GM19043 (cell line): ENCODE measurements at regions not wholly inside any gene's neighbourhood (a gene's known extent, or its start where the extent isn't known, plus 50 kb on each side); places are given as distances from the start of the nearest gene placed in this dataset.
"Not testable (repeated sequence)": the region's sequence is repeated elsewhere in the genome, so short reads cannot be mapped to it uniquely, and the experiment has no call there.

Experiments used
- ATAC-seq: cut with Tn5 transposase; IDR thresholded peaks from one replicate; pipeline ENCODE4 v1.9.1; 2021; ENCODE audit warnings: low read depth; ENCODE audit not compliant: unreplicated experiment

DNA sequence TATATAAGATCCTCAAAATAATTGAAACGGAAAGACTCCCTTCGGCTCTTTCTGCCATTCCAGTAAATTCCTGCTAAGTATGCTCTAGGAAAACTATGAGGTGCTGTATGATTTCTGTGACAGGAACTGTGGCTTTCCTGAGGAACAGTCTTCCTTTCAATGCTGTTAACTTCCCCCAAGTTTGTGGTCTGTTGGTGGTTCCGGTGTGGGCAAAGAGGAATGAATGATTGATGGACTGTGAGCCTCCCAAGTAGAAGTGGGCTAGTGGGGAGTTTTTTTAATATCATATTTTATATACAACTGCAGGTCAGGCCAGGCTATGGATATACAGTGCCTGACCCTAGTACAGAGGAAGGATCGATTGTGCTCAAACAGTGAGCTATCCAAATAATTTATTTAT is 560.7 kb upstream of the RBFOX1 start:
- no peak for ATAC-seq

DNA sequence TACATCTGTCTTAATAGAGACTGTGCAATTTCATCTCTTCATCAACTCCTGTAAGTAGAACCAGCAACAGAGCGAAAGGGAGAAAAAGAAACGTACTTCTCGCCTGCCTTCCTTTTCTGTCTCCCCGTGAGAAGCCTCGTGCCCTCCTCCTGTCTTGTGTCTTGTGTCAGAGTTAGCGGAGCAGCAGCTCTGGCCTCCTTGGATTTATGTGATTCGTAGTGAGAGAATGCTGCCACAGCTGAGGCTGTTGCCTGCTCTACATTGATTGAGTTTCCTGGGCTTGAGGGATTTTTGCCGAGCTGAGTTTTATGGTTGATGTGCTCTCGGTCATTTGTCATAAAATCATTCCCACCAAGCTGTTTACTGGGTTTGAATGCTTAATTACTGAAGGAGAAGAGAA is 579.1 kb upstream of the RBFOX1 start:
- ATAC-seq = no peak

DNA sequence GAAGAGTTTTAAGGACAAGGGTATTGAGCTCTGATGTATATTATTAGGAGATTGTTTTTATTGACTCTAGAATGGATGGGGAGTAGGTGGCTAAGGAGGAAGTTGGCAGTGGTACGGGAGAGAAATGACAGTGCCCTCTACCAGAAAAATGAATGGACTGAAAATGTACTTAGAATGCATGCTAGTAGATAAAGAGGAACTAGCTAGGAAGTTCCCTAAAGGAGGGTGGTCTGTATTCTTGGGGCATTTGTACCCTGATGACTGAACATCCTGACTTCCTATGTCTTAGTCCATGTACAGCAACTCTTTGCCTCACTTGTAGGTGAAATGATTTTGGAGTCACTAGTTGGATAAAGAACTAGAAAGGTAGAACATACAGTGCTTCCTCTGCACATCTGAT is 581.5 kb upstream of the RBFOX1 start:
- no peak for ATAC-seq

DNA sequence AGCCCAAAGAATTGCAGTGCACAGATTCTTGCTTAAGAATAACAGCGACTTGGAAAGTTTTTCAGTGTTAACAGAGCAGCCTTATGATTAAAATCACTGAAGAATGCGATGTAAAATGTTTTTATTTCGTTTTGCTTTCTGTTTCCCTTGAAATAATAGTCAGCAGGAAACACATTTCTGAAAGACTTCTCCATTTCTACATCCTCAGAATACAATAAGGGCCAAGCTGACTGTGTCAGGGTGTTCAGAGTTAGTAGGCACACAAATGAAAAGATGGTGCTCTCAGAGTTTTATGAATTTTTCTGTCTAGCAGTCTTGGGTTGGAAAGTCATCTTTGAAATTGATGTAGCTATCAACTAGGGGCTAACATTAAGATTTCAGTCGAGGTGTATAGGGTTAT is 582.9 kb upstream of the RBFOX1 start:
- ATAC-seq = no peak

DNA sequence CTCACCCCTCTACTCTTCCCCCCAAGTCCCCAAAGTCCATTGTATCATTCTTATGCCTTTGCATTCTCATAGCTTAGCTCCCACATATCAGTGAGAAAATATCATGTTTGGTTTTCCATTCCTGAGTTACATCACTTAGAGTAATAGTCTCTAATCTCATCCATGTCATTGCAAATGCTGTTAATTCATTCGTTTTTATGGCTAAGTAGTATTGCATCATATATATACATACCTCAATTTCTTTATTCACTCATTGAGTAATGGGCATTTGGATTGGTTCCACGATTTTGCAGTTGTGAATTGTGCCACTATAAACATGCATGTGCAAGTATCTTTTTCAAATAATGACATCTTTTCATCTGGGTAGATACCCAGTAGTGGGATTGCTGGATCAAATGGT is 596.3 kb upstream of the RBFOX1 start:
- not testable (repeated sequence) for ATAC-seq

DNA sequence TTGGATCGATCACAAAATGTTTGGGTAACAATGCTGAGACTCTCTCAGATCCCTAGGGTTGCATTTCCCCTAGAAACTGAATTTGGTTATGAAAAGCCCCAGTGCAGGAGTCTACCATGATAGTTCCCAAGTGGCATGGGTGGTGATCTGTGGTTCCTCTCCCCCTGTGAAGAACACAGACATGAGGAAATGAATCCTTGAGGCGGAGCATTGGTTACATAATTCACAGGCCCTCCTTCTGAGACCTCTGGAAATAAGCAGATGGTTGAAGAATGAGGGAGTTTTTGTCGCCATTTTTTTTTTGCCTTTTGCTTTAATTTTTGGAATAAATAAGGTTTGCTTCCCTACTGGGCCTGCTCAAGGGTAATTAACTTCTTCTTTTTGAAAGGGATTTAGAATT is 597.0 kb upstream of the RBFOX1 start:
- ATAC-seq = no peak

DNA sequence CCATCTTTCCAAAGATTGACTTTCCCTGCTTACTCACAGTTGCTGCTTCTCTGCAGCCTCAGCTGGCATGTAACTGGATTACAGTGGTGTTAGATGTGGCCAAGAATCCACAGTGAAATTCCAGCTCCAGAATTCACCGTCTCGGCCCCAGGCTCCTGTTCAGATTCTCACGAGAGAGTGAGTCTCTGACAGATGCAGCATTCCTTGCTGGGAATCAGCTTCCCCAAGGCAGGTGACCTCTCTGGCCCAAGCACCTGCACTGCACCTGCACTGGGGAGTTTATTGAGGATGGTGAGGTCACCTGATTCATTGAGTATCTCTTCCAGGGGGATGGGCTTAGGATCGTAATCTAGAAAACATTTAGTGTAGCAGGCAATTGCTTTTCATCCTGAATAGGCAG is 600.5 kb upstream of the RBFOX1 start:
- ATAC-seq = no peak

DNA sequence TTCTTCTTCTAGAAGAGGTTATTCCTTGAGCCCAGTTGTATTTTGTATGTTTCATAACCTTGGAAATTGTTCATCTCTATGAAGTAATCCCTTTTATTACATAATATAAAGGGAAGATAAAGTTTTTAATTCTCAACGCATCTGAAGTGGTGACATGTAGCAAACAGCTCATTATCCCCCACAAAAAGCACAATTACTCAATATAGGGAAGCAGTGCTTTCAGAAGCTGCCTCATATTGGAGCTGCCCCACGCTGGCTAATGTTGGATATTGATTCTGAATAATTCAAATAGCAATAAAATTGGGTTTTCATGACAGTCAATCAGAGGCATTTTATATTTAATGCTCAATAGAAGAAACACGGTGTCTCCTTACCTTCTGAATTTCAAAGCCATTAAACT is 604.3 kb upstream of the RBFOX1 start:
- ATAC-seq = no peak

DNA sequence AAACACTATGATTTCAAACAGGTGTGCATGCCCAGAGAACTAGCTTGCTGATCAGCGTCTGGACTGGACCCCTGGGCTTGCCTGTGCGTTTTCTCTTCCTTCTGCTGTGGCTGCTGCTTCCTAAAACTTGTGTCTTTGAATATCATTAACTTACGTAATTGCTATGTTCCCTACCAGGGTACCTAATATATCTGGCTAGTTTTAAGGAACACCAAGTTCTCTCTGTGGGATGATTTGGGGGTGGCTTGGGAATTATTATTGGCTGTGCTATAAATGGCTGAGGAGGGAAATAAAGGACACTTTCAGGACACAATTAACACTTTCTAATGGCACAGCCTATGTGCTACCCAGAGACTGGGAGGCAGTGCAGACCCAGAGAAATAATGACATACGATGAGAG is 606.0 kb upstream of the RBFOX1 start:
- no peak for ATAC-seq

DNA sequence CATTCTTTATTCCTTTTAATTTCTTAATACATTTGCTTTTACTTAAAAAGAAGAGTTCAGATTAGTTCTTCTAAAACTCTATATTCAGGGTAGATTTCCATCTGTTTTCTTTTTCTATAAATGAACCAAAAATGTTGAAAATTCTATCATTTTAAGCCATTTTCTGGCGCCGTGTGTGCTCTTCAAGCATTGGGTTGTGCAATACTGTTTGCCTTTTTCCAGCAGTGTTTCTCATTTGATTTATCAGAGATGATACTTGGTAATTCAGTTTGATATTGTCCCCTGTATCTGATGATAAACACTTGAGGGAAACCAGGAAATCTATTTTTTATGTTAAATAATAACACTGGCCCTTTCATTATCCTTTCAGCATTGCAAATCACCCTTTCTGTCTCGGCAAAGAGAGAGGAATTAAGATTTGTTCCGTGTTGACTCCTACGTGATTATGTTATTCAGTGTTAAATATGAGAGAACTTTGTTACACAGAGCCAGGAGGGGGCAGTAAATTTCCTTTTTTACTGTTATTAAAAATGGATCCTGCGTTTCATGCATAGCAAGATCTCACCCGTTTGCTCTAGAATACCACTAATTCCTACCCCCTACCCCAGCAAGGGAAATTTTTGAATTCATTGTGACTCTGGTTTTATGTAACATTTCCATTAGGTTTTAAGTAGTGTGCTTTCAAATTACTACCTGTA is 606.9 kb upstream of the RBFOX1 start:
- ATAC-seq = no peak

DNA sequence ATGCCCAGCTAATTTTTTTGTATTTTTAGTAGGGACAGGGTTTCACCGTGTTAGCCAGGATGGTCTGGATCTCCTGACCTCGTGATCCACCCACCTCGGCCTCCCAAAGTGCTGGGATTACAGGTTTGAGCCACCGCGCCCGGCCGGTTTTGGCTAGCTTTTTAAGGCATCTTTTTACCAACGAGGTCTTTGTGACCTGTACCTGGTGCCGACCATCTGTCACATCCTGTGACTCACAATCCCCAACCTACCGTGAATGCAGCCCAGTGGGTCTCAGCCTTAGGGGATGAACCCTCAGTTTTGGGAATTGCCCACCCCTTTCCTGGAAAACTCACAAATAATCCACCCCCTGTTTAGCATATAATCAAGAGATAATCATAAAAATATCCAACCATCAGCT is 607.4 kb upstream of the RBFOX1 start:
- not testable (repeated sequence) for ATAC-seq

DNA sequence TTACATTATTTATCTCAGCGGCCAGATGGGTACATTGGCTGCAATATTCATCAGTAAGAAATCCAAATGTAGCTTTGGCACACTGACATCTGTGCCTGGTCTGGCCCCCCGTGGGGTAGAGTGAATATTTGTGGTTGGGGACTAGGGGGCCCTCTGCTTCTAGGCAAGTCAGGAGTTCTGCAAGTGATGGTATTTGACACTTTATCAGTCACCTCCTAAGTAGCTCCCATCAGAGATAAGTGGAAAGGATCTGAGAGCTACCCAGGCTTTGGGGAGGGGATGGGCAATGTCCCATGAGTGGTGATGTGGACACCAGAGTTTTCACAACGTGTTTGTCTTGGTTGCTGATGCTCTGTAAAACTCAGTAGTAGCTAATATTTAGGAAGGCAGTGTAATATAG is 609.9 kb upstream of the RBFOX1 start:
- no peak for ATAC-seq

DNA sequence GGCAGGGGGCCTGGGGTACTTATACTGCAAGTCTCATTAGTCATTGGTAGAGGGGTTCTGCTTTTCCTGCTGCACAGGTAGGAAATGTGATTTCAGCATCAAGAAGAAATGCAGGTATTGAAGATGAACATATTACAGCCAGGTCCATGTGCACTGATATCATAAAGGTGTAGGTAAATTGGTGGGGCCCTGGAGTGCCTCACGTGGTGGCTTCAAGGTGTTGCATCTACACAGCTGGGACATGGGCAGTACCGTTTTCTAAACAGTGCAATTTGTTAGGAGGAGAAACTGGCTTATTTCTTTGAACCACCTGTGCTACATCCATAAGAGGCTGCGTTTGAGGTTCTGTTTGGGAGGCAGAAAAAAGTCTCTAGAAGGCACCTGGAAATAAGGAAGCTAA is 618.1 kb upstream of the RBFOX1 start:
- ATAC-seq = no peak

DNA sequence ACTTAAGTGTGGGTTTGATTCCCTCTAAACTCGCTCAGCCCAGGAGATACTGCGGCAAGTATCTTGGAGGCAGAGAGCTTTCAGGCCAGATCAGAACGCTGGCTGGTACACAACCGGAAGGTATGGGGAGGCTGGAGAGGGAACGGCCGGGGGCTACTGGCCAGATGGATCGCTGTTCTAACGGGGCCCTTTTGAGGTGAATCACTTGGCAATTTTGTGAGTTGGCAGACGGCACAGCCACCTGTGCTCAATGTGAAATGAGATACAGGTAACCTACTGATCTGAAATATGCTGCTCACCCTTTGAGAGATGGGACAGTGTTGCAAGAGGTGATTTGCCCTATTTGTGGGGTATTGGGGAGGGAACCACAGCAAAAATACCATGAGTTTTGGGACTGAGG is 622.9 kb upstream of the RBFOX1 start:
- no peak for ATAC-seq

DNA sequence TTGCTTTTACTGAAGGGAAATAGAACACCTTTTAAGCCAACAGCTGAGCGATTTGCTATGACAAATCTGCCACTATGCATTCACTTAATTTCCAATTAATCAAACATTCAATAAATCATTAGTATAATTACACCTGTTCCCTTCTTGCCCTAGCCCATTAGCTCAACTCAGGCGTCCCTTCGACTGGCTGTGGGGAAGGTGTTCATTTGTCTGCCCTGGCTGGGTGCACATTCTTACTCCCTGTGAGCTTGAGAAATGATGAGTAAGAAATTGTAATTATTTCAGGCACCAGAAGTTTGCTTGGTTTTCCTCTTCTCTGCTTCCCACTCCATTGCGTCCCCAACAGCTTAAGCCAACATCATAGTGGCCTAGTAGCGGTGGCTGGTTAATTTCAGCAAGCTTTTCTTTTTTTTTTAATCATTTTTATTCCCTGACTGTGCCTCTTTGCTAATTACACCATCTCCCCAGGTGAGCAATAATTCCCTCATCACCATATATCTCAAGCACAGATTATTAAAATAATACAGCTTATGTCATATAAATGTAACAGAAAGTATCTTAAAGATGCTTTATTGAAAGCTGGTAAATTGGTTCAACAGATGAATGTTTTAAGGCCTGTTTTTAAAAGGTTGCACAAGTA is 623.9 kb upstream of the RBFOX1 start:
- ATAC-seq = no peak

DNA sequence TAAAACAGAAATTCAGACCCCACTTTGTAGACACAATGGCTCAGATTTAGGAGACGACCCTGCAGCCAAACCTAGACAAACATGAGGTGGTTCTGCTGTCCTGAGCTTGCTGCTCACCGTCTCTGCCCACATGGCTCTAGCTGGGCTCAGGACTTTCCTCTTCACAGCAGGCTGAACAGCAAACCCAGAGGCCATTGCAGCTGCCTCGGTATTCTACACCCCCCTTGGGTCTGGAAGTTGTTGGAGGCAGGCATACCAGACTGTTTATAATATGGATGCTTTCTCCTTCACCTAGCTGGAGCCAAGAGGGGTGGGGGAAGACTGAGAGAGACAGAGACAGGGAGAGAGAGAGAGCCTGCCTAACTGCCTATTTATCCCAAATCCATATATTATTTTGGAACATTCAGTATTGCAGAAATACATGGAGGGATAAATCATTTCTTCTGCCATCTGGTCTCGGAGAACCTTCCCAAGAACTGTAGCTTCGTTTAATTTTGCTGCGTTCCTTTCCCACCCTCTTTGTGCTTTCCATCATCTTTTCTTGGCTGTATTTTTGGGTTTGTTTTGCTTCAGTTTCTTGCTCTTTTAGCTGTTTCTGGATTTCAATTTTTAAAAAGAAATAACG is 628.2 kb upstream of the RBFOX1 start:
- no peak for ATAC-seq

DNA sequence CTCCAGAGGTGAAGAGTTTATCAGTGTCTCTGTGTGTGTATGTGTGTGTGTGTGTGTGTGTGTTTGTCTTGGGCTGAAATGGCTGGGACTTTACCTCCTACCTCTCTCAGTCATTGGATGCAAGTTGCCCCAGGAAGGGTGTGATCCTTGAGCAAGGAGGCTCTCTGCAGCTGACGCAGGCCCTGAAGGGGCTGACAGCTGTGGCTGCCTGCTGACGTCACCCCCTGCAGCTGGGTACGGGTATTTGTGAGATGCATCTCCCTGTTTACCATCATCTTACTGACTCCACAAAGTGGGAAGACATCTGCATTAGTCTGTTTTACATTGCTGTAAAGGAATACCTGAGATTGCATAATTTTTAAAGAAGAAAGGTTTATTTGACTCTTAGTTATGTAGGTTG is 631.5 kb upstream of the RBFOX1 start:
- ATAC-seq = no peak

DNA sequence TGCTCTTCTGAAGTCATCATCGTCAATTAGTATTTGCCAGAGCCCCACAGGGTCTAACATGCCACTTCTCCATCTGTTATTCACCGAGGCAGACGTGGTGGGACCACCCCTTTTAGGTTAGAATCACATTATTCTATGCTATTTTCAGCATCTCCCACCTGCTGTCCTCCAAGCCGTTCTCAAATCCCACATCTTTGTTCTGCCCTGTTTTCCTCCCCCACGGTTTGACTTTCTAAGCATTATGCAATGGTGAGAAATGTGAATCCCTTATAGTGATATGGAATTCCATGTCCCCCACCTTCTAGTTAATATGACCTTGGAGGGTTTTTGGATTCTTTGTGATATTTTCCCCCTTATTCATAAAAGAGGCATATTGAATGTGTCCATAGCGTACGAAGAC is 634.1 kb upstream of the RBFOX1 start:
- ATAC-seq = no peak

DNA sequence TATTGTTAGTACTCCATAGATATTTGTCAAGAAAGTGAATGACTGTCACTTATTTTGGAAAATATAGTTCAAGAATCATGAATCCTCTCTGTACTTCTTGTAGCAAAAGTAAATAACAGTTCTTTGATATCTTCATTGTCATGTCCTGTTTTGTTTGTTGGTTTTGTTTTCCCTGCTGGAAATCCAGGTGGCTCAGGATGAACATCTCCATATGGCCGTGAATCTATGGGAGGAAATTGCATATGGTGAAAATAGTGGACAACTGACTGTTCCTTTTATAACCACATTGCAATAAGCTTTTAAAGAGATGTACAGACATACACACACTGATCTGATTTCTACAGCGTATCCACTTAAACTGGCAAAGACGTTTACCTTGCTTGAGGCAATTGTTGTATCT is 637.0 kb upstream of the RBFOX1 start:
- ATAC-seq = no peak

DNA sequence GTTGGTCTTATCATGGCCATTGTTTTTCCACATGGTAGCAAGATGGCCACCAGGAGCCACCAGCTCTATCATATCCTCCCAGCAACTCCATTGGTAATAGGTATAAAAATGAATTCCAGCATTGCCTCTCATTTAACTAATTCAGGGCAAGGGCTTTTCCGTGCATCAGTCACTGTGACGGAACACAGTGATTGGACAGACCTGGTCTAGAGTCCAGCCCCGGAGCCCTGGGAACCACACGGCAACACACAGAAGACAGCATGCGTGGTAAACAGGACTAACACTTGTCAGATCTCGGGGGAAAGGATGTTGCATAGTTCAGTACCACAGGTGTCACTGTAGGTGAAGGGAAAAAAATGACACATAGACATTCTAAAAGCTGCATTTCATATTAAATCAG is 638.0 kb upstream of the RBFOX1 start:
- no peak for ATAC-seq

DNA sequence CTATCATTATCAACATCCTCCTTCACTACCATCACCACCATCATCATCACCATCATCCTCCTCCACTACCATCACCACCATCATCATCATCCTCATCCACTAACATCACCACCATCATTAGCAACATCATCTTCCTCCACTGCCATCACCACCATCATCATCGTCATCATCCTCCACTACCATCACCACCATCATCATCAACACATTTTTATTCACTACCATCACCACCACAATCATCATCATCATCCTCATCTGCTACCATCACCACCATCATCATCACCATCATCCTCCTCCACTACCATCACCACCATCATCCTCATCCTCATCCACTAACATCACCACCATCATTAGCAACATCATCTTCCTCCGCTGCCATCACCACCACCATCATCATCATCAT is 639.2 kb upstream of the RBFOX1 start:
- not testable (repeated sequence) for ATAC-seq

DNA sequence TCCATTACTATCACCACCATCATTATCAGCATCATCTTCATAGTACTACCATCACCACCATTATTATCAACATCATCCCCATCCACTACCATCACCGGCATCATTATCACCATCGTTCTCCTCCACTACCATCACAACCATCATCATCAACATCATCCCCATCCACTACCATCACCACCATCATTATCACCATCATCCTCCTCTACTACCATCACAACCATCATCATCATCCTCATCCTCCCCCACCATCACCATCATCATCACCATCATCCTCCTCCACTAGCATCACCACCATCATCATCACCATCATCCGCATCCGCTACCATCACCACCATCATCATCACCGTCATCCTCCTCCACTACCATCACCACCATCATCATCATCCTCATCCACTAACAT is 639.8 kb upstream of the RBFOX1 start:
- no peak for ATAC-seq
